Myocyte (in vitro differentiated cells): ENCODE measurements at regions not wholly inside any gene's neighbourhood (a gene's known extent, or its start where the extent isn't known, plus 50 kb on each side); places are given as distances from the start of the nearest gene placed in this dataset.
"Not testable (repeated sequence)": the region's sequence is repeated elsewhere in the genome, so short reads cannot be mapped to it uniquely, and the experiment has no call there.

Experiments
- DNase-seq: peaks from one replicate; pipeline ENCODE4 v3.0.0-alpha.2; 2012; ENCODE audit warnings: low read depth

DNA sequence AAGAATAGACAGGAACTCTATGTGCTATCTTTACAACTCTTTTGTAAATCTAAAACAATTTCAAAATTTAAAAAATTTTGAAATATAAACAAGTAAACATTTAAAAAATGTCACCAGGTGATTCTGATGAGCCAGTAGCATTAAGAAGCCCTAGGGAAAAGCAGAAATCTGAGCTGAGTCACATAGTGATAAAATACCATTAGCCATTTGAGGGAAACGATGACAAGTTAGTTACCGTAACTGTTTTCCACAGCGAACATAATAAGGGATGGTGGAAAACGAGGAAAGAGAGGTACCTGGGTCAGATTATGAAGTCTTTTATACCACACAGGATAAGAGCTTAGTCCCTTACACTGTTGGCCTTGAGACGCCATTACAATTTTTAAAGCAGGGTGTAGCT lies 55.5 kb downstream of the PRR15 start:
- DNase-seq: no peak

DNA sequence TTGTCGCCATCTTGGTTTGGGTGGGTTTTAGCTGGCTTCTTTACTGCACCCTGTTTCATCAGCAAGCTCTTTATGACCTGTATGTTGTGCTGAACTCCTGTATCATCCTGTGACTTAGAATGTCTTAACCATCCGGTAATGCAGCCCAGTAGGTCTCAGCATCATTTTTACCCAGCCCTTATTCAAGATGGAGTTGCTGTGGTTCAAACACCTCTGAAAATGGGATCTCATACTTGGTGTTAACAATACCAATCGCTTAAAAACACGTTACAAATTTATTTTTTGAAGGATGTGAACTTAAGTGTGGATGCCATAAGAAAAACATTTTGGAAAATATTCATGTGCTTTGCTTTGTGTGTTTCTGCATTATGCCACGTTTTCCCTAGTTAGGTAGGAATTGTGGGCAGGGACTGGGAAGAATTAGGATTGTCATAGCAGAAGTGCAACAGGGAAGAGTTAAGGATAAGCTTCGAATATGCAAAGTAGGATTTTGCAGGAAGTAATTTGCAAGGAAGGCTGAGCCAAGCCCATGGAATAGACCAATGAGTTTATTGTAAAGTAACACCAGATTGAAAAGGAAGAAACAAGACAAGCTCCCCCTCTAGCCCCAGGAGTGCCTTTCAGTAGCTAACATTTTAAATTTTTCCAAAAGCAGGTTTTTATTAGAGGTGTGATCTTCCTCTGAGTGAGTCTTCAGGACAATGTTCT lies 56.4 kb downstream of the PRR15 start:
- no peak for DNase-seq

DNA sequence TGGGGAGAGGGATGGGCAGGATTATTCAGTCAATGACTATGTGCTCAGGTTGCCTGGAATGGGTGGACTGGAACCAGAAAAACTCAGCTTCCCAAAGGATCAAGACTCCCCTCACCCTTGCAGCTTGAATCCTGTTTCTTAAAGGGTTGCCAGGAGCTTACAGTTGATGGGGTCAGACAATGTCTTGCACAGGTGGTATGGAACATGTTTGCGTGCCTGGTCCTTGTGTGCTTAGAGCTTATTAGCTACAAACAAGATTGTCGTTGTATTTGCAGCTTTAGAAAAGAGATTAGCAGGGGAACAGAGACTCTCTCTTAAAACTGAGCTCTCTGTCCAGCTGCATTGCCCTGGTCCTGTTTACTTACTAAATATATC lies 56.9 kb downstream of the PRR15 start:
- DNase-seq: no peak

DNA sequence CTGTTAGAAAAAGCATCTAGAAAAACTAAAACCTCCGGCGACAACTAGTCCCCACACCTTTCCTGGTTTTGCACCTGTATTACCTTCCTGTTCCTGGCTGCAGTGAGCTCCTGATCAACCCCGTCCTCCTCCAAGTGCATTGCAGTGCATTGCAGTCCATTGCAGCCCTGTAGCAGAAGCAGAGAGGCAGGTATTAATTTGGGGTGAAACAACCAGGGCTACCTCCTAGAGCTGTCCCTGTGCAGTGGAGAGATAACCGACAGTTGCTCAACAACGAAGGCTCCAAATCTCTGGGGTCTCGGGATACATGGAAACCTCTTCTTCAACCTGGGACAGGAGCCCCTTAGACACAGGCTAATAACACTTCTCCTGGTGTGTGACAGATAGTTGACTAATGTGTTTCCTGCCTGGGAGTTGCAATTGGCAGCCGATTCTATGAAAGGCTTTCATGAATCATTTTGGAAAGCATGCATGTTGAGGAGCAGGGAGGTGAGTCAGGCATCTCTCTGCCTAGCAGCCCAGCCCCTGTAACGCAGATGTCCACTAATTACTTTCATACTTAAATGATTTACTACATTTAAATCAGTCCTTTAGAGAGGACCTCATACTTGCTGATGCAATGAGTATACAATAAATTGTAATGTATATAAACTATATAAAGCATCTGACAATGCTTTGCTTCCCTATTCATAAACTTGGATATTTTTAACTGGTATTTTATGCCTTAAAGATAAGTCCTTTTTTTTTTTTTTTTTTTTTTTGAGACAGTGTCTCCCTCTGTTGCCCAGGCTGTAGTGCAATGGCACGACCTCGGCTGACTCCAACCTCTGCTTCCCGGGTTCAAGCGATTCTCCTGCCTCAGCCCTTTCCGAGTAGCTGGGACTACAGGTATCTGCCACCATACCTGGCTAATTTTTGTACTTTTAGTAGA lies 59.0 kb downstream of the PRR15 start:
- peak; percentile 78 for DNase-seq

DNA sequence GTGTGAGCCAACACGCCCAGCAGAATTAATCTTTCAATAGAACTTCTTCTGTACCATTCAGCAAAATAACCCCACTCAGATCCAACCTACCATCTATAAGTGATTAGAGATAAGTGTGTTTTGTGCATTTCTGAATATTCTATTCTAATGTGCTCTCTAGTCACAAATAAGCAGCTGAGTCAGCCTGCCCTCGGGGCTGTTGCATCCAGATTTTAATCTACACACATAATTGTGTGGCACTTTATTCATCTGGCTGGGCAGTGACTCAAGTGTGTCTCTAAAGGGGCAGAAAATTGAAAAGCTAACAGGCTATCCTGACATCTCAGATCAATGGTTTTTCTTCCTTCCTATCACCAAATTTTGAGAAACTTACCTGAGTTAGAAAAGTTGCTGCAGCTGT lies 60.3 kb downstream of the PRR15 start:
- no peak for DNase-seq

DNA sequence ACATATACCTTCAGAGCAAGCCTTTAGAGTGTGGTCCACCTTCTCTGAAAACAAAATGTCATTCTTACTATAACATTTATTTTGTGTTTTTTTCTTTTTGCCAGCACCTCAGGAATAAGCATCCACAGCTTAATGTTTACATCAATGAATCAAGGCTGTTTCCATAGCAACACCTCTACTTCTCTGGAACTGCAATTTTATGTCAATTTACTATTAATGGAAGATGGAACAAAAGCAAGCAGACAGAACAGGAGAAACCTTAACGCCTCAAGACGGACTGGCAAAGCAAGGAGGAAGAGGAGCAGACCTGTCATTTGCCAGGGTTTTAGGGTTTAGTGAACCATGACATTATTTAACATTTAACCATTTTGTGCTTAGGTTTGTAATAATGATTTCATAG lies 63.1 kb downstream of the PRR15 start:
- DNase-seq: no peak

DNA sequence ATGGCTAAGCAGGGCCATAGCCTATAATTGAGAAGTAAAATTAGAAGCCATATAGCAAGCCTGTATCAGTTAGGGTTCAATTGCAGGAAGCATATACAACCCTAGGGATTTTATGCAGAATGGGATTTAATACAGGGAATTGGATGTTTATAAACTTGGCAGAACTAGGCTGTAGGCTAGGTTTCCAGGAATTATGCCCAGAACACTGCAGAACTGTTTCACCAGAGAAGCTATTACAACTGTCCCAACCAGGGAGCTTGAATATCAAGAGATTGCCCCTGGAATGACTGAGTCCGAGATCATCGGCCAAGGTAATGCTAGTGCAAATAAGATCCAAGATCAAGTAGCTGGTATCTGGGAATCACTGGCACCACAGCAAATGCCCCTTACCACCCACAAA lies 64.0 kb downstream of the PRR15 start:
- DNase-seq: no peak

DNA sequence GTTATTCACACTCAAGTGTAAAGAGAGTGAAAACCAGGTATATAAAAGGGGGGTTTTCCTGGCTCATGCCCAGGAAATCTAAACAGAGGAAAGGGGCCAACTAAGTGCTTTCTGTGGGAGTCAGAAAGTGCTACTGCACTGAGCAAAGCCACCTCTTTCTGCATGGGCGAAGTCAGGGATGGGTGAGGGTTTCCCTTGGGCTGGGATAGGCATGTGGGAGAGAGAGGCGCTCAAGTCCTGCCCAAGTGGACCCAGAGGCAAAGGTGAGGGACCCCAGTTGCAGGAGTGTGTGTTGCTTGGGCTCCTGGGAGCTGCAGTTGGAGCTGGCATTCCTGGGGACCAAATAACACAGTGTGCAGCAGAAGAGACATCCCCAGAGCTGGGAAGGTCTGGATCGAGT lies 65.9 kb downstream of the PRR15 start:
- no peak for DNase-seq

DNA sequence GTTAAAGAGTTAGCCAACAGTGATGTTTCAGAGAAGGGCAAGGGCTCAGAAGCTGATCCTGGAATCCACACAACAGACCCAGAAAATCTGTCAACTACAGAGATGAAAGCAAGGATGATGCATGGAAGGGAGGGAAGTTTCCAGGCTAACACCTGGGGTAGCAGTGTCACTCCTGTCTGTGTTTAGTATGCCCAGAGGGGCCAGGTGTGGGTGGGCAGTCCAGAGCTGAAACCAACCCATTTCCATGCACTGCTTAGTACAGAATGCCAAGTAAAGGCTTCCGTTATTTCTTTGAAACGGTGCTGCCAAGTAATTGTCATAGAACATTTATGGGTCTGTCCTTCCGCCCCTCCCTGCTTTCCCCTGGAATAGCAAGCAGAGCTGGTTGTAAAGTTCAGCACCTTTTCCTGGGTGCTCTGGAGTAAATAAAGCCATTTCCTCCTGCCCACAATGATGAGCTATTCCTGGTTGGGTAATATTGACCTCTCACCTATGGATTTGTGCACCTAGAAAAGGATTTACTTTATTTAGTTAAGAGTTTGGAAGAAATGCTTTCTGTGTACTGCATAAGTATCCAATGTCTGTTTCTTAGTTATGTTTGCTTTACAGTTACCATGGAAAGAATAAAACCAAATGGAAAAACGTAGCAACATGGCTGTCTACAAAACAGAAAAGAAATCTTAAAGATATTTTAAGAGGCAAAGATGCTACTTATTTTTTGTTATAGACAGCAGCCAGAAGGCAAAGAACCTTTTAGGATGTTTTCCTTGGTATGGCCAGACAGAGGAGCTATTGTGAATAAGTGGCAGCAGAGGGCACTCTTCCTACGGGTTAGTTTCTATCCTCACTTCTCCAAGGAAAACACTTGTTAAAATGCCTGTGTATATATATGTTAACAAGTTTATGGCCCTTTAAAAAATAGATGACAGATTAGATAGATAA lies 71.7 kb downstream of the PRR15 start:
- DNase-seq: peak; percentile 52

DNA sequence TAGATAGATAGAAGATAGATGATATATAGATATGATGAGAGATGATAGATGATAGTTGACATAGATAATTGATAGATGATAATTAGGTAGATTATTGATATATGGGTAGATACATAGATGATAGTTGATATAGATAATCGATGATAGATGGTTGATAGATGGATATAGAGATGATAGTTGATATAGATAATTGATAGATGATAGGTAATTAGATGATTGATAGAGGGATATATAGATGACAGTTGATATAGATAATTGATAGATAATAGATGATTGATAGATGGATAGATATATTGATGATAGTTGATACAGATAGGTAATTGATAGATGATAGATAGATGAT lies 72.3 kb downstream of the PRR15 start:
- no peak for DNase-seq

DNA sequence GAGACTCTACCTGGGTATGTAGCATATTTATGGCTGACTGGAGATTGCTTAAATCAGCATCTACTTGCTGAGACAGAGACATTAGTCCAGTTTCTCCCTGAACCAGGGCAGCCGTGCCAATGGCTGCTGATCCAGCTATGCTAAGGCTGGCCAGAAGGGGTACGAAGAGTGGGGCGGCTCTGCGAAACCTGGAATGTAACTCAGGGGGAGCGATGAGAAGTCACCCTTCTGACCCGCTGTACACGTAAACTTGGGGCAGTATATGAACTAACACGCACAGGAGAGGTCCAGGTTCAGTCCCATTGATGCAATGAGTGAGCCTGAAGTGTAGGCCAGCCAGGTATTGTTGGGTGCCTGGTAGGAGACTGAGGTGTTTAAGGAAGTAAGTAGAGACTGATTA lies 73.7 kb downstream of the PRR15 start:
- no peak for DNase-seq

DNA sequence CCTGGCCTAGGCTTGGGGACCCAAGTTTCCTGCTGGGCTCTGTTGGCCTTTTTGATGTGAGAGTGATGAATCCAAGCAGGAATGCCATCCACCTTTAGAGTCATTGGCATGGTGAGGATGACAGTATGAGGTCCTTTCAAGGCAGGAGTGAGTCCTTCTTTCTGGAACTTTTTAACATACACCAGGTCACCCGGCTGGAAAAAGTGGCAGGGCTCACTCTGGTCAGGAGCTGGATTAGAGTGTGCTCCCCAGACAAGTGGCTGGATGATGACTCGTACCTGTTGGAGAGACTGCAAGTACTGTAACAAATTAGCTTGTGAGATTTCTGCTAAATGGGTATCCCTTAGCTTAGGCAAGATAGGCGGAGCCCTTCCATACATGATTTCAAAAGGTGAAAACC lies 75.2 kb downstream of the PRR15 start:
- DNase-seq: not testable (repeated sequence)

DNA sequence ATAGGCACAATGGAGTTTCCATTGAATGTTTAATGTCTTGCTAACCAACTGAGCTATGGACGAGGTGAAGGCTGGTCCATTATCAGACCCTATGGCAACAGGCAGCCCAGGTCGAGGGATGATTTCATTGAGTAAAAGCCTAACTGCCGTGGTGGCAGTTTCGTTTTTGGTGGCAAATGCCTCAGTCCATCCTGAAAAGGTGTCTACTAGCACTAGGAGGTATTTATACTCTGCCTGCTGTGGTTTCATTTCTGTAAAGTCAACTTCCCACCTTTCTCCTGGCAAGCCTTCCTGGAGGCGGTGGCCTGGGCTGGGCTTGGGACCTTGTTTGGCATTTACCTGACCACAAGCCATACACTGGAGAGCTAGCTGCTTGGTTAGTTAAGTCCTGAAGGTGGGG lies 75.8 kb downstream of the PRR15 start:
- DNase-seq: no peak

DNA sequence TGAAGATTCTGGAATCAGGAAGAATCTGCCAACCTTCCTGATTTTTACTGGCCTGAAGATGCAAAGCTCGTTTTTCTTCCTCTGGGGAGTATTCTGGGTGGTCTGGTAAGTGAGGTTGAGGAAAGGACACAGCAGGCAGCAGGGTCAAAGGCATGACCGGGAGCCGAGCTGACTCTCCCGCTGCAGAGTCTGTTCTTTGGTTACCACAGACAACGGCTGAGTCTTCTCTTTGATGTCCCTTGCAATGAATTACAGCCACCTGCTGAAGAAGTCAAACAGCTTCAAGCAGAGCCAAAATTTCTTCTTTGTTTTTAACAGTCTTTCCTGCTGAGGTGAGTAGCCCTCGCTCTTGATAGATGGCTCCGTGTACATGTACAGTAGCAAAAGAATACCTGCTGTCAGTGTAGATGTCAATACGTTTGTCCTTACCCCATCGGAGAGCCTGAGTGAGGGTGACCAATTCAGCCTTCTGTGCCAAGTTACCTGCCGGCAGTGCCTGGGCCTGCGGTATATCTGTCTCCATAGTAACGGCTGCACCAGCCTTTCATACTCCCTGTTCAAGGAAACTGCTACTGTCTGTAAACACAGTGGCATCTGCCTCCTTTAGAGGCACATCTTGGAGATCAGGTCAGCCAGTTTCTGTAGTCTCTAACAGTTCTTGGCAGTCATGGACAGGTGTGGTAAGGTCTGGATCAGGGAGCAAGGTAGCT lies 76.4 kb downstream of the PRR15 start:
- no peak for DNase-seq

DNA sequence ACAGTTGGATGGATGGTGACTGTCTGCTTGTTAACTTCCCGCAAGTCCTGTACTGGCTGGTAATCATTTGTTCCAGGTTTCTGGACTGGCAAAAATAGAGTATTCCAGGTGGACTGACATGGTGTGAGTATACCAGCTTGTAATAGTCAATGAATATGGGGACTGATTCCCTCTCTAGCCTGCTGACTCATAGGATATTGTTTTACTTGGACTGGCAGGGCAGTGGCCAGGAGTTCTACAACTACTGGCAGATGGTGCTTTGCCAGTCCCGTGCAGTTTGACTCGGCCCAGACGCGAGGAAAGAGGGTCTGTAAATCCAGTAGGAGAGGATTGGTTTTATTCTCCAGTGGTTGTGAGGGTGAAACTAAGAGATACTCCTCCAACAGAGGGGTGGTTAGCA lies 78.0 kb downstream of the PRR15 start:
- peak; percentile 39 for DNase-seq

DNA sequence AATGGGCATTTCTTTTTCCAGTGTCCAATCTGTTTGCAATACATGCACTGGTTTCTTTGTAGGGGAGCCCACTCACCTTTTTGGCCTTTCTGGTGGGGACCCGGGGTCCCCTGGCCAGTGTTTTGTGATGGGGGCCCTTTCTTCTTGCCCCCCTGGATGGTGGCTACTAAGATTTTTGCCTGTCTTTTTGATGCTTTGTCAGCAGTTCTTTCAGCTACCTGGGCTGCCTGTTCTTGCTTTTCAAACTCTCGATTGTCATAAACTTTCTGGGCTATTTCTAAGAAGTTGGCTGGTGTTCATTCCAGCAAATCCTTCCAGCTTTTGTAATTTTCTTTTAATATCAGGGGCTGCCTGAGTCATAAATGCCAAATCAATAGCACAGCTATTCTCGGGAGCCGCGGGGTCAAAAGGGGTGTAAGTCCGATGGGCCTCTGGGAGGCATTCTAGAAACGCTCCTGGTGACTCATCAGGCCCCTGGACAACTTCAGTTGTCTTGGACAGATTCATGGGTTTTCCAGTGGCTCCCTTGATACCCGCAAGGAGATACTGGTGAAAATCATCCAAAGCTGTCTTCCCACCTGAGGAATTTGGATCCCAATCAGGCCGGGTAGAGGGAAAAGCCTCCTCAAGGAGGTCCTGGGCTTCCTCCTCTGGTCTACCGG lies 79.0 kb downstream of the PRR15 start:
- no peak for DNase-seq

DNA sequence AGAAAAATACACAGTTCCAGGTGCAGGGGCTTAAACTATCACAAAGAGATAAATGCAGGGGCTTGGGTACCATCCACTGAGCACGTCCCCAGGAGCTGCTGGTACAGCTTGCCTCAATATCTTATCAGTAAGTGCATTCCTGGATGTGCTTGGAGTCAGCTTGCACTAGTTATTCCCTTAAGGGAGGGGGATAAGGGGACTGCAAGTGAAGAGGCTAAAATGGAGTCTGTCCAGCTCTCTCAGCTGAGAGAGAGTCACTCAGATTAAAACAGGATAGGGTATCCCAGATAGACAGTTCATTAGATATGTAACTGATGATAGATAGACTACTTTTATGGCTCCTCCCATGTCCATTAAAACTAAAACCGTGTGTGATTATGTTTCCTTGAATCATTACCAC lies 82.5 kb downstream of the PRR15 start:
- not testable (repeated sequence) for DNase-seq

DNA sequence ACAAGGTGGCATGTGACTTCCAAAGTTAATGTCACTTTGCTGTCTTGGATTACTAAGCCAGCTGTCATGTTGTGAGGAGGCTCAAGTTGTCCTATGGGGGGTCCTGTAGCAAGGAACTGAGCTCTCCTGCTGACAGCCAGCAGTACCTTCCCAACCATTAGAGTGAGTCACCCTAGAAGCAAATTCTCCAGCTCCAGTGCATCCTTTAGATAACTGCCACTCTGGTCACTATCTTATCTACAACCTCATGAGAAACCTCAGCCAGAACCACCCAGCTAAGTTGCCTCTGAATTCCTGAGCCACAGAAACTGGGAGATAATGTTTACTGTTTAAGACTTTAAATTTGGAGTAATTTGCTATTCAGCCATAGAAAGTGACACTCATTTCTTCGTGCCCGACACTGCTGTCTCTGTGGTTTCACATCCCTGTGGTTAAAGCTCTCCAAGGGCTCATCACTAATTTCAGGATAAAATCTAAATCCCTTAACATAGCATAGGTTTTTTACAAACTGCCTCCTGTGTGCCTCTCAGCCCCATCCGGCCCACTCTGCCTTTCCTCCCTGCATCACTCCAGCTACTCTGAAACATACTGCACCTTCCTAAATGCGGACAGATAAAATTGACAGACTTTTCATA lies 83.5 kb downstream of the PRR15 start:
- DNase-seq: peak; percentile 18

DNA sequence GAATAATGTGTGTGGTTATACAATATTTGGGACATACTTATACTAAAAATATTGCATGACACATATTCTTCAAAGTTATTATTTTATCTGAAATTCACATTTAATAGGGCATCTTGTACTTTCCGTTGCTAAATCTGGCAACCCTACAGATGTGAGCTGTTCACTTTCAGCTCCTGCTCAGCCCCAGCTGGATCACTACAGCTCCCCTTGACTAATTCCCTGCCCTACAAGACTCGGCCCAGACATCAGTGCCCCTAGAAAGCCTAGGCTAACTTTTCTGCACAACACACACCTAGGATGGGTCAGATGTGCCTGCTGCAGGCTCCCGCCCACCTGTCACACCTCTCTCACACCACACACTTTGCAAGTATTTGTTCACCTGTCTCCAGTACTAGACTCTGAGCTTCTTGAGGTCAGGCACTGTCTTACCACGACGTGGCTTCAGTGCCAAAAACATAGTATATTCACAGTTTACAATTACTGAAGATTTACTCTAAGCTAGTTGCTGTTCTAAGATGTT lies 84.1 kb downstream of the PRR15 start:
- DNase-seq: not testable (repeated sequence)
